ENCODE measurements at regions not wholly inside any gene's neighbourhood (a gene's known extent, or its start where the extent isn't known, plus 50 kb on each side); places are given as distances from the start of the nearest gene placed in this dataset.
"Not testable (repeated sequence)": the region's sequence is repeated elsewhere in the genome, so short reads cannot be mapped to it uniquely, and the experiment has no call there.

DNA sequence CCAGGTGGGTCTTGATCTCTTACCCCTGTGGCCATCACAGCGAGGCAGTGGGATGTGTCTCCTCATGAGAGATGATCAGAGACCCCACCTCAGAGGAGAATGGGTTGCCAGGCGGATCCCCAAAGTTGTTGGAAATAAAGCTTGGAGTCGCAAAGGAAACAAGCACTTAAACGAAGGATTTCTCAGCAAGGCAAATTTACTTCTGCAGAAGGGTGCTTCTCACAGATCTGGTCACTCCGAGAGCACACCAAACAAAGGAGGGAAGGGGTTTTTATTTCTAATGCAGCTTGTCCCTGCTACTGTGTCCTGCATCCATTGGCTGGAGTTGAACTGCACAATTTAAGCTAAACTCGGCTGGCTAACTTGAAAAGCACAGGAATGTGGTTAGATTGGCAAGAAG, 466.6 kb upstream of the EYS start:
- WGBS (ENCODE audit: insufficient coverage, insufficient replicate concordance, low lambda C conversion rate, missing lambda C conversion rate) = 8% methylated on average over 6 of the region's 6 CpGs
- H3K27me3 ChIP-seq (replicated peaks in 1 of 2; ENCODE audit: control insufficient read depth in 2 of 2, insufficient read depth in 2 of 2, low read length in 1 of 2) = no peaks in the 10 kb centered on the region
- no peaks in the 10 kb centered on the region for H3K36me3 ChIP-seq (ENCODE audit: control insufficient read depth in 2 of 2, insufficient read depth in 2 of 2, low read length in 1 of 2)
- BruUV-seq (replicated peaks) = no TSS peak
- no peaks in the 10 kb centered on the region for H3K79me2 ChIP-seq (ENCODE audit: control insufficient read depth, insufficient read depth, low read length)
- no peaks in the 10 kb centered on the region for H3K9me3 ChIP-seq (replicated peaks; ENCODE audit: control insufficient read depth, insufficient read depth, low read length)
- FAIRE-seq (no peak), ATAC-seq (no peak), DNase-seq (ENCODE audit: low read depth, low spot score) (no peak)
- H3K4me3 ChIP-seq = no peak overlapping the region
- RAD21 ChIA-PET (ENCODE audit: unreplicated experiment) = no interaction called here
- no peak overlapping the region for H3K27ac ChIP-seq (ENCODE audit: control insufficient read depth, insufficient read depth)
- H3K4me2 ChIP-seq (ENCODE audit: control insufficient read depth, insufficient read depth) = no peak overlapping the region
- in situ Hi-C loops (cut with MboI) (no loop called here), intact Hi-C loops (cut with micrococcal nuclease; ENCODE audit: unreplicated experiment) (no loop called here)
- H4K20me1 ChIP-seq (ENCODE audit: control insufficient read depth, insufficient read depth) = no peaks in the 10 kb centered on the region
- H3K4me1 ChIP-seq (ENCODE audit: control insufficient read depth, insufficient read depth, low read length) = no peaks in the 10 kb centered on the region
- SMC1A ChIA-PET (ENCODE audit: uncharacterized antibody, unreplicated experiment) = no interaction called here
- H2AFZ ChIP-seq (ENCODE audit: control insufficient read depth, low read depth, low read length) = no peak overlapping the region
- CTCF ChIA-PET = no interaction called here
- POLR2A ChIA-PET = no interaction called here
- no peak overlapping the region for H3K9ac ChIP-seq (ENCODE audit: control insufficient read depth, insufficient read depth, low read length)
- TF ChIP-seq NFYA (IDR thresholded peaks at IDR 0.05; ENCODE audit: borderline replicate concordance, low read depth, low read length) (no peak), IRF4 (IDR thresholded peaks at IDR 0.05; ENCODE audit: low read depth, low read length) (no peak), RAD21 (IDR thresholded peaks at IDR 0.05; ENCODE audit: insufficient read depth, low read depth, low read length) (no peak), RAD51 (IDR thresholded peaks at IDR 0.05) (no peak), KLF5 (IDR thresholded peaks at IDR 0.05; ENCODE audit: partially characterized antibody) (no peak)
- TF ChIP-seq, protein P1, sequence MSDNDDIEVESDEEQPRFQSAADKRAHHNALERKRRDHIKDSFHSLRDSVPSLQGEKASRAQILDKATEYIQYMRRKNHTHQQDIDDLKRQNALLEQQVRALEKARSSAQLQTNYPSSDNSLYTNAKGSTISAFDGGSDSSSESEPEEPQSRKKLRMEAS (IDR thresholded peaks at IDR 0.05; ENCODE audit: low read depth, low read length) = no peak
- TF ChIP-seq, protein P2, sequence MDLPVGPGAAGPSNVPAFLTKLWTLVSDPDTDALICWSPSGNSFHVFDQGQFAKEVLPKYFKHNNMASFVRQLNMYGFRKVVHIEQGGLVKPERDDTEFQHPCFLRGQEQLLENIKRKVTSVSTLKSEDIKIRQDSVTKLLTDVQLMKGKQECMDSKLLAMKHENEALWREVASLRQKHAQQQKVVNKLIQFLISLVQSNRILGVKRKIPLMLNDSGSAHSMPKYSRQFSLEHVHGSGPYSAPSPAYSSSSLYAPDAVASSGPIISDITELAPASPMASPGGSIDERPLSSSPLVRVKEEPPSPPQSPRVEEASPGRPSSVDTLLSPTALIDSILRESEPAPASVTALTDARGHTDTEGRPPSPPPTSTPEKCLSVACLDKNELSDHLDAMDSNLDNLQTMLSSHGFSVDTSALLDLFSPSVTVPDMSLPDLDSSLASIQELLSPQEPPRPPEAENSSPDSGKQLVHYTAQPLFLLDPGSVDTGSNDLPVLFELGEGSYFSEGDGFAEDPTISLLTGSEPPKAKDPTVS (IDR thresholded peaks at IDR 0.05; ENCODE audit: low read depth, low read length) = no peak

- RAD21 ChIA-PET (ENCODE audit: unreplicated experiment) = not testable (repeated sequence)
Measured at GRCh38 chr6:66166713-66167112, 459.7 kb upstream of the EYS start.

More at GRCh38 chr6:66166713-66167112, 459.7 kb upstream of the EYS start:
- H4K20me1 ChIP-seq (ENCODE audit: control insufficient read depth, insufficient read depth); FAIRE-seq; in situ Hi-C loops (cut with MboI); BruUV-seq (replicated peaks); CTCF ChIA-PET; H3K27me3 ChIP-seq (replicated peaks in 1 of 2; ENCODE audit: control insufficient read depth in 2 of 2, insufficient read depth in 2 of 2, low read length in 1 of 2); POLR2A ChIA-PET; H3K79me2 ChIP-seq (ENCODE audit: control insufficient read depth, insufficient read depth, low read length); H3K36me3 ChIP-seq (ENCODE audit: control insufficient read depth in 2 of 2, insufficient read depth in 2 of 2, low read length in 1 of 2); H3K27ac ChIP-seq (ENCODE audit: control insufficient read depth, insufficient read depth); DNase-seq (ENCODE audit: low read depth, low spot score); SMC1A ChIA-PET (ENCODE audit: uncharacterized antibody, unreplicated experiment); H3K9me3 ChIP-seq (replicated peaks; ENCODE audit: control insufficient read depth, insufficient read depth, low read length); H3K4me1 ChIP-seq (ENCODE audit: control insufficient read depth, insufficient read depth, low read length); ATAC-seq; H2AFZ ChIP-seq (ENCODE audit: control insufficient read depth, low read depth, low read length); H3K4me2 ChIP-seq (ENCODE audit: control insufficient read depth, insufficient read depth); H3K9ac ChIP-seq (ENCODE audit: control insufficient read depth, insufficient read depth, low read length); intact Hi-C loops (cut with micrococcal nuclease; ENCODE audit: unreplicated experiment); H3K4me3 ChIP-seq: not testable (repeated sequence)
- WGBS (ENCODE audit: insufficient coverage, insufficient replicate concordance, low lambda C conversion rate, missing lambda C conversion rate) = 35% methylated on average over 10 of the region's 10 CpGs
